PC-9 (cell line): ENCODE measurements at regions not wholly inside any gene's neighbourhood (a gene's known extent, or its start where the extent isn't known, plus 50 kb on each side); places are given as distances from the start of the nearest gene placed in this dataset.

Experiments
- EZH2 ChIP-seq: fragments of 200-600 bp; sonication (generic); IDR thresholded peaks from 2 replicates; pipeline ENCODE4 v1.8.0; 2017; ENCODE audit warnings: antibody characterized with exemption, low read depth
- TF ChIP-seq, protein P1 (sequence below): fragments of 200-600 bp; sonication (generic); conservative IDR thresholded peaks from 2 replicates; pipeline ENCODE4 v1.6.1; 2017; ENCODE audit warnings: mixed run types, antibody characterized with exemption, mild to moderate bottlenecking, moderate library complexity

DNA sequence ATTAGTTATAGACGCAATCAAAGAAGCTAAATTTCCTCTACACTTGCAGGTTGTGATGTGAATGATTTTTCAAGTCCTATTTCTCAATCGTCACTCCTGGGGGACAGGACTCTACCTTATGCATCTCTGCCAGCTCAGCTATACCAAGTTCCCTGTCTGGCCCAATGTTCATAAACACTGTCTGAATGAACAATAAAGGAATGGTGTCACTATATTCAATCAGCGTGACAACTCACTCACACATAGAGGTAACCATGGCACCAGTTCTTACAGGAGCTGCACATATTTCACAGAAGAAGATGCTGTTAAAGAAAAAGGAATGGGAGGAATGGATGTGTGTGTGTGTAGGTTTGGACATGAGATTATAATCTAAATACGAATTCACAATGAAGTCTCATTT is 280.6 kb downstream of the PPP1R2C start:
- TF ChIP-seq, protein P1, sequence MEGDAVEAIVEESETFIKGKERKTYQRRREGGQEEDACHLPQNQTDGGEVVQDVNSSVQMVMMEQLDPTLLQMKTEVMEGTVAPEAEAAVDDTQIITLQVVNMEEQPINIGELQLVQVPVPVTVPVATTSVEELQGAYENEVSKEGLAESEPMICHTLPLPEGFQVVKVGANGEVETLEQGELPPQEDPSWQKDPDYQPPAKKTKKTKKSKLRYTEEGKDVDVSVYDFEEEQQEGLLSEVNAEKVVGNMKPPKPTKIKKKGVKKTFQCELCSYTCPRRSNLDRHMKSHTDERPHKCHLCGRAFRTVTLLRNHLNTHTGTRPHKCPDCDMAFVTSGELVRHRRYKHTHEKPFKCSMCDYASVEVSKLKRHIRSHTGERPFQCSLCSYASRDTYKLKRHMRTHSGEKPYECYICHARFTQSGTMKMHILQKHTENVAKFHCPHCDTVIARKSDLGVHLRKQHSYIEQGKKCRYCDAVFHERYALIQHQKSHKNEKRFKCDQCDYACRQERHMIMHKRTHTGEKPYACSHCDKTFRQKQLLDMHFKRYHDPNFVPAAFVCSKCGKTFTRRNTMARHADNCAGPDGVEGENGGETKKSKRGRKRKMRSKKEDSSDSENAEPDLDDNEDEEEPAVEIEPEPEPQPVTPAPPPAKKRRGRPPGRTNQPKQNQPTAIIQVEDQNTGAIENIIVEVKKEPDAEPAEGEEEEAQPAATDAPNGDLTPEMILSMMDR: no peak
- no peak for TF ChIP-seq EZH2
